H1 (cell line): ENCODE measurements at regions not wholly inside any gene's neighbourhood (a gene's known extent, or its start where the extent isn't known, plus 50 kb on each side); places are given as distances from the start of the nearest gene placed in this dataset.

Experiments used
- CTCF ChIA-PET: fragments of 300-600 bp; sonication (Branson Sonifier 250); formaldehyde crosslinking; loops from one replicate; lab custom pipeline; 2021; ENCODE audit not compliant: partially characterized antibody; lab: Charles Lee
- POLR2A ChIA-PET: fragments of 300-600 bp; sonication (Branson Sonifier 250); formaldehyde crosslinking; loops from one replicate; lab custom pipeline; 2021; ENCODE audit warnings: inconsistent platforms; ENCODE audit not compliant: partially characterized antibody; lab: Charles Lee
- DNase-seq, 2 experiments: peaks; one replicate each; pipeline versions ENCODE4 v3.0.0 to v3.0.0-alpha.2; 2010 to 2022; ENCODE audit warnings: low spot score in 2 of 2, low read depth in 1 of 2, mixed read lengths in 1 of 2
- FAIRE-seq: peaks from 2 replicates; lab custom pipeline; 2011; peaks lifted over from hg19 to GRCh38; lab: Jason Lieb, UNC
- H2AFZ ChIP-seq: 2 replicates; pipeline ENCODE4 v1.8.1; 2012; ENCODE audit warnings: low read length, inconsistent platforms
- H2AK5ac ChIP-seq: 2 replicates; pipeline ENCODE4 v1.6.1; 2013; ENCODE audit warnings: low read depth, low read length
- H2BK120ac ChIP-seq: replicated peaks from 2 replicates; pipeline ENCODE3; 2013; ENCODE audit warnings: low read depth, low read length, inconsistent platforms
- H2BK12ac ChIP-seq: 2 replicates; pipeline ENCODE4 v1.6.1; 2013; ENCODE audit warnings: low read depth, low read length
- H2BK15ac ChIP-seq: 2 replicates; pipeline ENCODE4 v1.6.1; 2013; ENCODE audit warnings: low read length
- H2BK20ac ChIP-seq: 2 replicates; pipeline ENCODE4 v1.6.1; 2013; ENCODE audit warnings: low read length
- H2BK5ac ChIP-seq: 2 replicates; pipeline ENCODE4 v1.6.1; 2013; ENCODE audit warnings: low read depth, low read length
- H3K14ac ChIP-seq: 2 replicates; pipeline ENCODE4 v1.6.1; 2013; ENCODE audit warnings: inconsistent platforms; ENCODE audit not compliant: insufficient read length
- H3K18ac ChIP-seq: 2 replicates; pipeline ENCODE4 v1.6.1; 2013; ENCODE audit warnings: low read length; ENCODE audit errors: extremely low read depth
- H3K23ac ChIP-seq: 2 replicates; pipeline ENCODE4 v1.6.1; 2013; ENCODE audit warnings: inconsistent platforms; ENCODE audit not compliant: insufficient read length
- H3K23me2 ChIP-seq: 2 replicates; pipeline ENCODE4 v1.6.1; 2013; ENCODE audit warnings: low read depth, low read length
- H3K27ac ChIP-seq: 2 replicates; pipeline ENCODE4 v1.6.1; 2011; ENCODE audit warnings: low read depth, low read length, inconsistent platforms
- H3K27me3 ChIP-seq, 4 experiments: replicated peaks in 1 of 4; 1 replicate in 1 of 4; 2 replicates in 3 of 4; pipeline versions ENCODE4 v1.6.1 to v1.8.1; 2011 to 2013; ENCODE audit warnings: low read length in 3 of 4, mild to moderate bottlenecking in 3 of 4, inconsistent platforms in 2 of 4, mixed read lengths in 2 of 4, moderate library complexity in 1 of 4; ENCODE audit not compliant: control insufficient read depth in 3 of 4, insufficient read depth in 3 of 4; ENCODE audit errors: extremely low read depth in 1 of 4
- H3K36me3 ChIP-seq, 4 experiments: 2 replicates each; pipeline versions ENCODE4 v1.6.1 to v1.8.1; 2011 to 2013; ENCODE audit warnings: mild to moderate bottlenecking in 4 of 4, low read length in 3 of 4, moderate library complexity in 2 of 4, control low read depth in 1 of 4, inconsistent platforms in 1 of 4; ENCODE audit not compliant: insufficient read depth in 4 of 4, control insufficient read depth in 2 of 4
- H3K4ac ChIP-seq: replicated peaks from 2 replicates; pipeline ENCODE3; 2013; ENCODE audit warnings: low read length, low read depth, mixed read lengths, inconsistent platforms; ENCODE audit not compliant: insufficient read length
- H3K4me1 ChIP-seq, 4 experiments: replicated peaks in 1 of 4; 1 replicate in 1 of 4; 2 replicates in 3 of 4; pipeline versions ENCODE4 v1.6.1 to v1.8.1; 2011 to 2013; ENCODE audit warnings: low read length in 3 of 4, inconsistent platforms in 2 of 4, mixed read lengths in 1 of 4; ENCODE audit not compliant: insufficient read depth in 4 of 4, control insufficient read depth in 3 of 4
- H3K4me2 ChIP-seq, 2 experiments: 2 replicates each; pipeline versions ENCODE4 v1.6.1 to v1.8.1; 2011 to 2013; ENCODE audit warnings: low read depth in 2 of 2, low read length in 2 of 2, control low read depth in 1 of 2, inconsistent platforms in 1 of 2, mild to moderate bottlenecking in 1 of 2; ENCODE audit not compliant: insufficient read depth in 1 of 2
- H3K4me3 ChIP-seq, 4 experiments: fragments of 200-600, 300-600 bp in 1 of 4; sonication (generic), shearing (Covaris generic), sonication (Bioruptor Twin) in 1 of 4; 2 replicates each; pipeline versions ENCODE4 v1.5.1 to v1.8.1; 2011 to 2016; ENCODE audit warnings: low read length in 4 of 4, low read depth in 3 of 4, control low read depth in 2 of 4, inconsistent platforms in 2 of 4, mild to moderate bottlenecking in 2 of 4, mixed read lengths in 1 of 4, moderate library complexity in 1 of 4; ENCODE audit not compliant: insufficient read depth in 2 of 4; ENCODE audit errors: extremely low read depth in 1 of 4
- H3K56ac ChIP-seq: replicated peaks from 2 replicates; pipeline ENCODE3; 2013; ENCODE audit warnings: low read depth, mild to moderate bottlenecking, mixed read lengths, low read length, inconsistent platforms; ENCODE audit not compliant: insufficient read length
- H3K79me1 ChIP-seq: 2 replicates; pipeline ENCODE4 v1.6.1; 2013; ENCODE audit warnings: low read depth, low read length, control low read depth
- H3K79me2 ChIP-seq, 2 experiments: 2 replicates each; pipeline versions ENCODE4 v1.6.1 to v1.8.1; 2012 to 2013; ENCODE audit warnings: low read length in 2 of 2, mild to moderate bottlenecking in 2 of 2, inconsistent platforms in 1 of 2; ENCODE audit not compliant: insufficient read depth in 2 of 2, control insufficient read depth in 1 of 2
- H3K9ac ChIP-seq, 4 experiments: replicated peaks in 1 of 4; 1 replicate in 1 of 4; 2 replicates in 3 of 4; pipeline versions ENCODE4 v1.6.1 to v1.8.1; 2011 to 2013; ENCODE audit warnings: low read depth in 3 of 4, low read length in 3 of 4, control low read depth in 2 of 4, mild to moderate bottlenecking in 2 of 4, moderate library complexity in 2 of 4, inconsistent platforms in 1 of 4; ENCODE audit errors: extremely low read depth in 1 of 4
- H3K9me3 ChIP-seq, 2 experiments: 2 replicates each; pipeline versions ENCODE4 v1.6.1 to v1.8.1; 2012 to 2013; ENCODE audit warnings: mild to moderate bottlenecking in 2 of 2, moderate library complexity in 2 of 2, control low read depth in 1 of 2, inconsistent platforms in 1 of 2, low read depth in 1 of 2, low read length in 1 of 2, mixed read lengths in 1 of 2; ENCODE audit not compliant: insufficient read depth in 2 of 2
- H4K20me1 ChIP-seq, 2 experiments: replicated peaks in 1 of 2; 2 replicates each; pipeline versions ENCODE3 to v1.8.1; 2011 to 2013; ENCODE audit warnings: inconsistent platforms in 2 of 2, low read length in 2 of 2, mild to moderate bottlenecking in 1 of 2; ENCODE audit not compliant: insufficient read depth in 2 of 2, control insufficient read depth in 1 of 2
- H4K5ac ChIP-seq: 2 replicates; pipeline ENCODE4 v1.6.1; 2013; ENCODE audit warnings: low read length, low read depth, mixed read lengths, inconsistent platforms; ENCODE audit not compliant: insufficient read length
- H4K8ac ChIP-seq: 2 replicates; pipeline ENCODE4 v1.8.0; 2013; ENCODE audit warnings: mild to moderate bottlenecking, moderate library complexity, low read length, inconsistent platforms; ENCODE audit not compliant: insufficient read depth; ENCODE audit errors: extremely low read depth
- H4K91ac ChIP-seq: replicated peaks from 2 replicates; pipeline ENCODE3; 2013; ENCODE audit warnings: low read length, mixed read lengths, inconsistent platforms; ENCODE audit not compliant: insufficient read length
- BACH1 ChIP-seq: IDR thresholded peaks from 2 replicates; pipeline ENCODE4 v1.6.1; 2012; ENCODE audit warnings: low read length, improper control_type of control experiment
- PHF8 ChIP-seq: fragments of 200-600 bp; sonication (generic); conservative IDR thresholded peaks from 2 replicates; pipeline ENCODE4 v1.7.1; 2012; ENCODE audit warnings: low read depth, mild to moderate bottlenecking, inconsistent platforms, low read length, moderate library complexity
- WGBS, 2 experiments: shearing (Covaris generic) in 1 of 2; methylation state at CpG; one replicate each; pipeline versions ENCODE4 v1.1.6 to v1.1.7; 2013 to 2015; ENCODE audit warnings: low lambda C conversion rate in 2 of 2, mixed read lengths in 2 of 2, inconsistent platforms in 1 of 2, low coverage in 1 of 2, missing lambda C conversion rate in 1 of 2; ENCODE audit not compliant: insufficient replicate concordance in 2 of 2, insufficient coverage in 1 of 2, insufficient read length in 1 of 2; ENCODE audit errors: extremely low coverage in 1 of 2, missing lambda C conversion rate in 1 of 2; 5-methylcytosine and 5-hydroxymethylcytosine counted together

DNA sequence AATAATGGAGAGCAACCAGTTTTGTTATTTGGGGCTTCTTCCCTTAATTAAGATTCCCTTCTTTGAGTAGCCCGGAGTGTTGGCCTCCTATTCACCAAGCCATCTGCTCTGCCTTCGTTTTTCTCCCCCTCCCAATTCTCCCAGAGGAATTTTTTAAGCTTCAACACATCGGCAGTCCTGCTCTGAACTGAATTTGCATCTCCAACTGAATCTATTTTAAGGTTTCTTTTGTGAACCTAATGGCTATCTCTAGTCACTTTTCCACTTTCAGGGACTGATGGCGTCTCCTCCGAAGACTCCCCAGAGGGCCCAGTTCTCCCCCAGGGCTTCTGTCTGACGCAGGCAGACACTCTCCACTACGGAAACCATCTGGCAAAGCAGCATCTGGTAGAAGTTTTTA is 280.2 kb downstream of the ADGRA3 start:
- no peak overlapping the region for H3K9ac ChIP-seq
- H3K56ac ChIP-seq = no peak overlapping the region
- H3K79me2 ChIP-seq = no peaks in the 10 kb centered on the region
- H2BK20ac ChIP-seq = no peak overlapping the region
- H3K4ac ChIP-seq = no peak overlapping the region
- no peaks in the 10 kb centered on the region for H3K36me3 ChIP-seq
- H3K4me2 ChIP-seq = no peak overlapping the region
- H3K23ac ChIP-seq = no peak overlapping the region
- no peak overlapping the region for H4K5ac ChIP-seq
- H2BK15ac ChIP-seq = no peak overlapping the region
- no peak overlapping the region for H2BK5ac ChIP-seq
- H2AFZ ChIP-seq = peak overlapping the region; percentile 60; the same call in 1 of the 2 replicates
- H3K9me3 ChIP-seq = no peaks in the 10 kb centered on the region
- H3K4me1 ChIP-seq = peaks cover 0 to 4% (median 0%) of the 10 kb centered on the region in 4 experiments; a peak in 1 of 7 replicates
- H3K14ac ChIP-seq = no peak overlapping the region
- H2AK5ac ChIP-seq = no peak overlapping the region
- H3K27me3 ChIP-seq = no peaks in the 10 kb centered on the region
- H3K4me3 ChIP-seq = no peak overlapping the region
- WGBS, 2 experiments = 74% methylated on average over 7 of the region's 7 CpGs; no CpG with 5 or more reads in 1 of the 2 experiments
- H3K79me1 ChIP-seq = no peaks in the 10 kb centered on the region
- H3K23me2 ChIP-seq = no peaks in the 10 kb centered on the region
- H3K27ac ChIP-seq = no peak overlapping the region
- FAIRE-seq = no peak
- ChIA-PET POLR2A (no interaction called here), CTCF (interaction anchor here (0.9 to 6.9 kb wide), 10 partner anchors 12 to 153 kb away, joined by 3 to 85 read pairs (median 4); no protein-coding TSS in a partner anchor)
- no peaks in the 10 kb centered on the region for H4K20me1 ChIP-seq
- H4K91ac ChIP-seq = no peak overlapping the region
- no peak overlapping the region for H2BK12ac ChIP-seq
- H4K8ac ChIP-seq = no peak overlapping the region; the same call in 1 of the 2 replicates
- no peak overlapping the region for H2BK120ac ChIP-seq
- no peak for DNase-seq
- no peak overlapping the region for H3K18ac ChIP-seq
- TF ChIP-seq PHF8 = no peak
- TF ChIP-seq BACH1 = no peak
